ENCODE measurements at regions not wholly inside any gene's neighbourhood (a gene's known extent, or its start where the extent isn't known, plus 50 kb on each side); places are given as distances from the start of the nearest gene placed in this dataset.

- H3K27me3 Mint-ChIP-seq (ENCODE audit: low read depth), result peaks cover 22% of the 10 kb centered on the region
- TF ChIP-seq, protein P1, sequence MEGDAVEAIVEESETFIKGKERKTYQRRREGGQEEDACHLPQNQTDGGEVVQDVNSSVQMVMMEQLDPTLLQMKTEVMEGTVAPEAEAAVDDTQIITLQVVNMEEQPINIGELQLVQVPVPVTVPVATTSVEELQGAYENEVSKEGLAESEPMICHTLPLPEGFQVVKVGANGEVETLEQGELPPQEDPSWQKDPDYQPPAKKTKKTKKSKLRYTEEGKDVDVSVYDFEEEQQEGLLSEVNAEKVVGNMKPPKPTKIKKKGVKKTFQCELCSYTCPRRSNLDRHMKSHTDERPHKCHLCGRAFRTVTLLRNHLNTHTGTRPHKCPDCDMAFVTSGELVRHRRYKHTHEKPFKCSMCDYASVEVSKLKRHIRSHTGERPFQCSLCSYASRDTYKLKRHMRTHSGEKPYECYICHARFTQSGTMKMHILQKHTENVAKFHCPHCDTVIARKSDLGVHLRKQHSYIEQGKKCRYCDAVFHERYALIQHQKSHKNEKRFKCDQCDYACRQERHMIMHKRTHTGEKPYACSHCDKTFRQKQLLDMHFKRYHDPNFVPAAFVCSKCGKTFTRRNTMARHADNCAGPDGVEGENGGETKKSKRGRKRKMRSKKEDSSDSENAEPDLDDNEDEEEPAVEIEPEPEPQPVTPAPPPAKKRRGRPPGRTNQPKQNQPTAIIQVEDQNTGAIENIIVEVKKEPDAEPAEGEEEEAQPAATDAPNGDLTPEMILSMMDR (IDR thresholded peaks at IDR 0.05; ENCODE audit: unreplicated experiment in 3 of 3), result no peak
- peak overlapping the region in 1 of 3 experiments; percentile 48 for H3K27ac Mint-ChIP-seq
- H3K4me1 Mint-ChIP-seq, result peaks cover 20% of the 10 kb centered on the region
- no peaks in the 10 kb centered on the region for H3K9me3 Mint-ChIP-seq
- no peaks in the 10 kb centered on the region for H3K36me3 Mint-ChIP-seq (ENCODE audit: low read depth)
- no peak overlapping the region for H3K4me3 Mint-ChIP-seq
Measured at GRCh38 chr20:57802765-57803507, 93.1 kb upstream of the PMEPA1 start.

DNA sequence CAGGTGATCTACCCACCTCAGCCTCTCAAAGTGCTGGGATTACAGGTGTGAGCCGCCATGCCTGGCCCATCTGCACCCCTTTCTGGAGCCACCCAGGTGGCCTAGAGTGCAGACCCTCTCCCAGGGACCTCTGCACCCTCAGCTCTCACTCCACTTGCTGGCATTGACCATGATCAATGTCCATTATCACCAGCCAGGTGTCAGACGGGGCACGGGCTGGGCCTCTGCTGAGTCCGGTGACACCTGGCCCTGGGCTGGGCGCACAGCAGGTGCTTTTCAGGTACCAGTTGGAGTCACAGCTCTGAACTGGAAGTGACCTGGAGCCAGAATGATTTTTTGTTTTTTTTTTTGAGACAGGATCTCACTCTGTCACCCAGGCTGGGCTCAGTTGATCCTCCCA lies 91.8 kb upstream of the PMEPA1 start:
- no peak overlapping the region for H3K27ac Mint-ChIP-seq
- H3K27me3 Mint-ChIP-seq (ENCODE audit: low read depth), result peaks cover 21% of the 10 kb centered on the region
- no peaks in the 10 kb centered on the region for H3K36me3 Mint-ChIP-seq (ENCODE audit: low read depth)
- H3K4me1 Mint-ChIP-seq, result peaks cover 11% of the 10 kb centered on the region
- TF ChIP-seq, protein P1 (IDR thresholded peaks at IDR 0.05; ENCODE audit: unreplicated experiment in 3 of 3), result no peak
- H3K4me3 Mint-ChIP-seq, result no peak overlapping the region
- no peaks in the 10 kb centered on the region for H3K9me3 Mint-ChIP-seq

DNA sequence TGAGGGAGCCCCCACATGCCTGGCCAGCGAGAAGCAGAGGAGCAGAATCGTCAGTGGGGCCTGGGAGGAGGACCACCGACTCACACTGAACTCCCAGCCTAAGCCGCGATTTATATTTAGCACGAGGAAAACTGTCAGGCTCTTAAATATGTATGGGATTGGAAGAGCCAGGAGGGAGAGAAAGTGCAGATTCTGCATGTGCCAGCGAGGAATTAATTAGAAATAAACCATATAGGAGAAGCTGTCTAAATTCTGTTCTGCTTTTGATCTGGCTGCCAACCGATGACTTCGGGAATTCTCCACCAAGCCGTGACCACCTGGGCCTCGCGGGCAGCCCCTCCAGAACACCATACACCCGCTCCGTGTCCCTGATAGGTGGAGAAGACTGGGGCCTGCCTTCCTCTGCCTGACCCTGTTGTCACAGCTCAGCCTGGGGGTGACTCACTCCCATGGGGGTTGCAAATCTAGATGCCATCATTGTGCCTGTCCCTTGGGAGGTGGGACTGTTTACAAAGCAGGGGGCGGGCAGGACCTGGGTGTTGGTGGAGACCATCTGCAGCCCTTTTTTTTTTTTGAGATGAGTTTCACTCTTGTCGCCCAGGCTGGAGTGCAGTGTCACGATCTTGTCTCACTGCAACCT lies 91.1 kb upstream of the PMEPA1 start:
- Mint-ChIP-seq H3K27ac (no peak overlapping the region), H3K4me1 (peaks cover 16% of the 10 kb centered on the region), H3K27me3 (ENCODE audit: low read depth) (peaks cover 17% of the 10 kb centered on the region), H3K9me3 (no peaks in the 10 kb centered on the region), H3K36me3 (ENCODE audit: low read depth) (no peaks in the 10 kb centered on the region), H3K4me3 (no peak overlapping the region)
- TF ChIP-seq, protein P1 (IDR thresholded peaks at IDR 0.05; ENCODE audit: unreplicated experiment in 3 of 3), result no peak

- TF ChIP-seq, protein P1 (IDR thresholded peaks at IDR 0.05; ENCODE audit: unreplicated experiment in 3 of 3), result no peak
- H3K27ac Mint-ChIP-seq, result no peak overlapping the region
- H3K4me1 Mint-ChIP-seq, result peaks cover 30% of the 10 kb centered on the region
Measured at GRCh38 chr20:57797401-57797800, 87.6 kb upstream of the PMEPA1 start.

DNA sequence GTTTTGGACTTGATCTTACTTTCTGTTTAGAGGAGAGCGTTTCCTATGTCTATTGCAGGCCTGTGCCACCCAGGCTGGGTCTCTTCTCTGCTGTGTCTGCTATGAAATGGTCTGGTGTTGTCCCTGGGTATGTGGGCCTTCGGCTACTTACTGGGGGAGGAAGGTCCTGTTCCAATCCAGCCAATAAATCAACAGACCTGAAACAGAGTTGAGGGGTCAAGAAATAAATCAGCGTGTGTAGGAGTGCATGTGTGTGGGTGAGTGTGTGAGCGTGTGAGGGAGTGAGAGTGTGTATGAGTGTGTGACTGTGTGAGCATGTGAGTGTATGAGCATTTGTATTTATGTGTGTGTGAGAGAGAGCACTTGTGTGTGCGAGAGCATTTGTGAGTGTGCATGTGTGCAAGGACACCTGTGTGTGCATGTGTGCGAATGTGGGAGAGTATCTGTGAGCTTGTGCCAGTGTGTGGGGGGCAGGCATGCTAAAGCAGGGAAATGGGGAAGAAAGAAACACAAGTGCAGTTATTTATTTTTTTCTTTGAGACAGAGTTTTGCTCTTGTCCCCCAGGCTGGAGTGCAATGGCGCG lies 86.3 kb upstream of the PMEPA1 start:
- H3K27ac Mint-ChIP-seq, result peak overlapping the region; percentile 2 to 33 (median 6)
- peaks cover 39% of the 10 kb centered on the region for H3K4me1 Mint-ChIP-seq
- H3K9me3 Mint-ChIP-seq, result no peaks in the 10 kb centered on the region
- TF ChIP-seq, protein P1 (IDR thresholded peaks at IDR 0.05; ENCODE audit: unreplicated experiment in 3 of 3), result no peak
- H3K36me3 Mint-ChIP-seq (ENCODE audit: low read depth), result no peaks in the 10 kb centered on the region
- H3K4me3 Mint-ChIP-seq, result no peak overlapping the region
- peaks cover 8% of the 10 kb centered on the region for H3K27me3 Mint-ChIP-seq (ENCODE audit: low read depth)

More at GRCh38 chr20:57797401-57797800, 87.6 kb upstream of the PMEPA1 start:
- no peak overlapping the region for H3K4me3 Mint-ChIP-seq
- H3K36me3 Mint-ChIP-seq (ENCODE audit: low read depth), result no peaks in the 10 kb centered on the region
- H3K27me3 Mint-ChIP-seq (ENCODE audit: low read depth), result peaks cover 4% of the 10 kb centered on the region
- no peaks in the 10 kb centered on the region for H3K9me3 Mint-ChIP-seq
